ENCODE measurements at regions not wholly inside any gene's neighbourhood (a gene's known extent, or its start where the extent isn't known, plus 50 kb on each side); places are given as distances from the start of the nearest gene placed in this dataset.

GRCh38 chr3:139728414-139728813 is 50.6 kb upstream of the NMNAT3 start:
- no peak for DNase-seq

Measured in DMS 273 treated with DMSO at 0.1 percent for 48 hours (cell line).